ENCODE measurements at regions not wholly inside any gene's neighbourhood (a gene's known extent, or its start where the extent isn't known, plus 50 kb on each side); places are given as distances from the start of the nearest gene placed in this dataset.

DNA sequence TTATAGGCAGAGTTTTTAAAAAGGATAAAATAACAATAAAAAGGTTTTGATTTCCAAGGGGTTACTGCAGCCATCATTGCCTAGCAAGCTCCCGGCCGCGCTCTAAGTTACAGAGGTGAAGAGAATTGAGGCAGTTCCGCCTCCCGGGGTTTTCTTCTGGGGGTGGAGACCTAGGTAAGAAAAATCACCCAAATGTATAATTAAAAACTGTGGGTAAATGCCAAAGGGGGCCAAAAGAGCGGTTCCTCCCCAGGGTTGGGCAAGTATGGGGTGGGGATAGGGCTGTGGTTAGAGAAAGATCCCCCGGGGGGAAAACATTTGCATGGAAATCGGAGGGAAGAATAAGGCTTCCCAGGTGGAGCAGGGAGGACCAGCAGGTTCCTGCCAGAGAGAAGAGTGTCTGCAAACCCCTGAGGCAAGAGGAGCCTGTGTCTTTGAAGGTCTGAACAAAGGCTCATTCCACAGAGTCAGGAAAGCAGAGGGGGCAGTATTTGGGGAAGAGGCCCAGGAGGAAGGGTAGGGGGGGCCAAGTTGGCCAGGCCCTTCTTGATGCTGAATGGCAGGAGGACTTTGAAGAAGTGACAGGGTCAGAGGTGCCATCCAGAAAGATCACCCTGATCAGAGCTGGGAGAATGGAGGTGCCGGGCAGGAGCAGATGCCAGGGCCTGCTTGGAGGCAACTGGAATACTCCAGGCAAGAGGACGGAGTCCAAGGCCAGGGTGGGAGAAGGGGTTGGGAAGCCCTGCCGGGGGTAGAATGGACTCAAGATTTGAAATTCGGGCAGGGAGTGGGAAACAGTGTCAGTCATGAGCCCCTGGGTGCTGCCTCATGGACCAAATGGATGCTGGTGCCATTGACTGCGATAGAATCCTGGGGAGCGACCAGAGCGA, 152.9 kb upstream of the RGMA start:
- no peak for DNase-seq (ENCODE audit: low read depth in 2 of 2)

- DNase-seq (ENCODE audit: low read depth in 2 of 2): no peak
These were observed 151.0 kb upstream of the RGMA start for GRCh38 chr15:93239993-93240392.

DNA sequence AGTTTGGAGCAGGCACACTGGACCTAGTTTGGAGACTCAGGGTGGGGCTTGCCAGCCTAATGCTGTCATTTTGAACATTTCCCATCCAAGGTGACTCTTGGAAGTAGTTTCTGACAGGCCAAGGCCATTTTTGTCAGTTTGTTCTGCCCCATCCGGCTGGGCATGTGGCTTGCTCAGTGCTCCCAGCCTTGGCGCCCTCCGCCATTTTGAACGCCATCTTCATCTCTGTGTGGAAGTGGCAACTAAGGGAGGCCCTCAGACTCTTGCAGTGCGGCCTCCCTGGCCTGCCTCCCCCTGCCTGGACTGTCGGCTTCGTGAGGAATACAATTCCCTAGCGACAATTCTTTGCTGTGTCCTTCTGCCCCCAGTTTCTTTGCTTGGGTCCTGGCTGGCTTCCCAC, 150.6 kb upstream of the RGMA start:
- no peak for DNase-seq (ENCODE audit: low read depth in 2 of 2)

- DNase-seq (ENCODE audit: low read depth in 2 of 2): no peak
These were observed 149.6 kb upstream of the RGMA start for GRCh38 chr15:93238641-93239040.

DNA sequence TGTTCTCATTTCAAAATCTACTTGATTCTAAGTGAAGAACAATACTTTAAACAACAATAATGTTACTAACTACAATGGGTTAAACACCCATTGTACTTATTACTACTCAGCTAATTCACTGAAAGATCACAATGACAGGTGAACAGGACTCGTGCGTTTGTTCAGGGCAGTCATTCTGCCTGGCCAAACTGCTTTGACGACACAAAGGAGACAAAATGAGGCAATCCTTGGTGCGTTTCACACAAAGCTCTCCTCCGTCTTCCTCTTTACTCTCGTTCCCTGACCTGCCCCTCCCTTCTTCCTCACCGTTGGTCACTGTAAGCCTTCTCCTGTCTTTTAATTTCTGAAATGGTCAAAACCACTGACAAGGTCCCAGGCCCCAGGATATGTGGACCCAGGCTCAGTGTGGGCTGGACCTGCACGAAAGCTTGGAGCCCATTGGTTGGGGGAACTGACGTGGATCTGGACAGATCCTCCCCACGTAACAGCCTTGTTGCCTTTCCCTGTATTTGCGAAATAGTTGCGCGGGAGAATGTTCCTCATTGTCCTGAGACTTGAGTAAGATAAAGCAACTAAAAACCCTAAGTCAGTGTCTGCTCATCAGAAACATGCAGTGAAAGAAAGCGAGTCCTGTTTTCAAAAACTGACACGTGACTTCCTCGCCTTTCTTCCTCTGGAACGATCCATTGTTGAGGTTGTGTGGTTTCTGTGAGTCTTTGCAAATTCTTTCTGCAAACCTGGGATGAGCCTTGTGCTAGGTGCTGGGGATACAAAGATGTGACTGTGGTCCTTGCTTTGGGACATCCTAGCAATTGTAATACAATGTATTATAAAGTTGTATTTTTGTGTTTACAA, 147.1 kb upstream of the RGMA start:
- no peak for DNase-seq (ENCODE audit: low read depth in 2 of 2)

DNA sequence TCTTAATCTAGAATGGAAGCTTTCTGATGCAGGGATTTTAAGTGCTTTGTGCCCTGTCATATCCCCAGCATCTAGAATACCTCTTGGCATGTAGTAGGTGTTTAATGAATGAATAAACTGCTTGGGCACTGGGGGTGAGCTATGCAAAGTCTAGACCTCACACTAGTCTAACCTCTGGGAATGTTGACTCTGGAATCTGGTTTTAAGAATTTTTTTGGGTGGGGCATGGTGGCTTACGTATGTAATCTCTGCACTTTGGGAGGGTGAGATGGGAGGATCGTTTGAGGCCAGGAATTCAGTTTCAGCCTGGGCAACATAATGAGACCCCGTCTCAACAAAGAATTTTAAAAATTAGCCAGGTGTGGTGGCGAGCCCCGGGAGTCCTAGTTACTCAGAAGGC, 146.3 kb upstream of the RGMA start:
- no peak for DNase-seq (ENCODE audit: low read depth in 2 of 2)

DNA sequence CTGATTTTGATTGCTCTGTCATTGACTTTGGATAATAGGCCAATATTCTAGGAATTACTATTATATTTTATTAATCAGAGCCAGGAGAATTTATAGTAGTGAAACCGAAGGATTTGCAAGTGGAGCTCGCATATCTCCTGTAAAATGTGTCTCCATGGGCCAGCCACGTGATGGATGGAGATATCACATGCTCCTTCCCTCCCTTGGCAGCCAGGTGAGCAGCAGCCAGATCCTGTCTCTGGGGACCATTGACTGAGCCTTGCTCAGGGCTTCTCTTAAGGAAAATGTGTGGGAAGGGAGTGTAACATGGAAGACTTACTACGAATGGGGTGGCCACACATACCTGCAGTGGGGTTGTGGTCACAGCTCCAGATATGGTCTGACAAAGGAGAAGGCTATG, 144.7 kb upstream of the RGMA start:
- DNase-seq (ENCODE audit: low read depth in 2 of 2): no peak

GRCh38 chr15:93232845-93233244, 143.8 kb upstream of the RGMA start:
- no peak for DNase-seq (ENCODE audit: low read depth in 2 of 2)

DNA sequence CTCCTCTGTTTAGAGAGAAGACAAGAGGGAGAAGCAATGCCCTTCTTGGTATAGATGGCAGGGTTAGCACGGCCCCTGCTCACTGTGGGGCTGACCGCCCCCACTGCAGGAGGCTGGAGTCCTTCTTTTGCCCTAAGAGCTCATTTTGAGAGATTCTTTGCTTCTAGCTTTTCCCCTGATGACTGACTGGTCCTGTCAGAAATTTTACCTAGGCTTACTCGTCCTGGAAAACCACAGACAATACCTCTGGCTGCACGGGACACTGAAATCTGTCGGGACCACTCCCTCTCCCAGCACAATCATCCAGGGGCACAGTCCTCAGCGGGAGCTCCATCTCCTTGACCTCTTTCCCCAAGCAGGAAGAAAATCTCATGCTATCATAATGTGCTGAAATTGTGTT, 143.0 kb upstream of the RGMA start:
- DNase-seq (ENCODE audit: low read depth in 2 of 2): no peak

DNA sequence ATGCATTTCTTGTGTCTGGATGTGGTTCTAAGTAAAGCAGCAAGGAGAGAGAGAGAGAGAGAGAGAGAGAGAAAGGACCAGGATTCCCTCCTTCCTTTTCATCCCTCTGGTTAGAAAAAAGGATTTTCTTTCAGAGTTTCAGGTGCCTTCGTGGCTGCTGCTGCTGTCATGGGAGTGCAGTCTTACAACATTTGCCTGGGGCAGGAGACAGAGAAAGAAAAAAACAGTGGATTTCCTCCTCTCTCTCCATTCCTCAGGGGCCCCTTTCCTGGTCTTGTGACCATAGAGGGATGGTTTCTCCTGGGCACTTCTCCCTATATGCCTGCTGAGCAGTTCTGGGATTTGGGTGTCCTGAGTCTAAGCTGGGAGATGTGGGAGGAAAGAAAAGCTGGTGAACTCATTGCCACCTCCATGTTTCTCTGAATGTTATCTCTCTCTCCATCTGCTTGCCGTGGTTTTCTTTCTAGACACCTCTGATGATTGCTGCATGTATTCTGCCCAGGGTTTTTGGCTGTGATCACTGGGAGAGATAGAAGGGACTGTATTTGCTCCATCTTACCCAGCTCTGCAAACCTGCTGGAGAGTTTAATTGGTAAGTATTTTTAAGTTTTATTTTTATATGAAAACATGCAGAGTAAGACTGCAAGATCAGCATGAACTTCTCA, 142.4 kb upstream of the RGMA start:
- DNase-seq (ENCODE audit: low read depth in 2 of 2): no peak

DNA sequence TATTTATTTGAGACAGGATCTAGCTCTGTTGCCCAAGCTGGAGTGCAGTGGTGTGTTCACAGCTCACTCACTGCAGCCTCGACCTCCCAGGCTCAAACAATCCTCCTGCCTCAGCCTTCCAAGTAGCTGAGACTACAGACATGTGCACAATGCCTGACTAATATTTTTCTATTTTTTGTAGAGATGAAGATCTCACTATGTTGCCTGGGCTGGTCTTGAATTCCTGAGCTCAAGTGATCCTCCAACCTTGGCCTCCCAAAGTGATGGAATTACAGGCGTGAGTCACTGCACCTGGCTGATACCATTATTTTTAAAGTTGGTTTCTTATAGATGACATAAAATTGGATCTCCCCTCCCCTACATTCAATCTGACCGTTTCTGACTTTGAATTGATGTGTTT, 139.5 kb upstream of the RGMA start:
- DNase-seq (ENCODE audit: low read depth in 2 of 2): no peak

DNA sequence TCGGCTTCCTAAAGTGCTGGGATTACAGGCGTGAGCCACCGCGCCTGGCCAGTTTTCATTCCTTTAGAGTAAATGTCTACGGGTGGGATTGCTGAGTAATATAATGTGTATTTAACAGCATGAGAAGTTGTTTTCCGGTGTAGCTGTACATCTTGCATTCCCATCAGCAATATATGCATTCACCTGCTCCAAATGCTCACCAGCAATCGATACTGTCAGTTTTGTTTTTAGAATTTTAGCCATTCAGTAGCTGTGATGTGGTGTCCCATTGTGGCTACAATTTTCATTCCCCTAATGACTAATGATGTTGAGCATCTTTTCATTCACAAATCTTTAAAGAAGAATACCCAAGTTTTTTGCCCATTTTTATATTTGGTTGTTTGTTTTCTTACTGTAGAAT, 134.8 kb upstream of the RGMA start:
- DNase-seq (ENCODE audit: low read depth in 2 of 2): no peak

GRCh38 chr15:93221759-93222158, 132.7 kb upstream of the RGMA start:
- DNase-seq (ENCODE audit: low read depth in 2 of 2): no peak

GRCh38 chr15:93219859-93220420, 130.9 kb upstream of the RGMA start:
- DNase-seq (ENCODE audit: low read depth in 2 of 2): no peak

DNA sequence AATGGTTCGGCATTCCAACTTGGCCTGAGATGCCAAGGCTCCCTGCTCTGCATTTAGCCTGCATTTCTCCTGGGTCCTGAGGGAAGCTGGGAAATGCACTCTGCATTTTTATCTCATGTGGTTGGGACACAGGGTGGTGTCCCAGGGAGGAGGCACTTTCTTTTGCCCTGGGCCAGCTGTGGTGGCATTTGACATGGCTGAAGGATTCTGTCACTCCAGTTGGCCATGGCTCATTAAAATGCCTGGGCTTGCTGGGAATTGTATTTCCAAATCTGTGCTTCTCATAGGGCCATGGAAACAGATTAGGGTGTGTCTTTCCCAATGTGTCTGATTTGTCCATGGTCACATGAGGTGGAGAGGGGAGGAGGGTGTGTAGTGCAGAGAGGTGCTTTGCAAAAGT, 128.3 kb upstream of the RGMA start:
- no peak for DNase-seq (ENCODE audit: low read depth in 2 of 2)

DNA sequence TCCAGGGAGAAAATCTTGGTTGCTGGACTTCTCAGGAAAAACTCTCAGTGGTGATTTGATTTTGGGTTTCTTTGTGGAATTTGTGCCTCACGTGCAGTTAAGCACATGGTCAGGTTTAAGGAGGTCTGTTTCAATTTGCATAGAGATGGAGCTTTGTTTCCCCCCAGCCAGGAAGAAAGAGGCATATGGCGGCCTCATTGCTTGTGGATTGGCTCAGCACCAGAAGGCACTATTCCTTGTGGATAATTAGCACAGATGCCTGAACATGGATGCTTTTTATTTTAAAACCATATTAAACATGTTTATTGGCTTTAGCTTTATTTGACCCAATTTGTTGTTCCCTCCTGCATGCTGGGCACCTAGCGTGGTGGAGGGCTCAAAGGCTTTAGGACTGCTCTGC, 125.1 kb upstream of the RGMA start:
- no peak for DNase-seq (ENCODE audit: low read depth in 2 of 2)

- no peak for DNase-seq (ENCODE audit: low read depth in 2 of 2)
These were observed 124.3 kb upstream of the RGMA start for GRCh38 chr15:93213281-93213680.

DNA sequence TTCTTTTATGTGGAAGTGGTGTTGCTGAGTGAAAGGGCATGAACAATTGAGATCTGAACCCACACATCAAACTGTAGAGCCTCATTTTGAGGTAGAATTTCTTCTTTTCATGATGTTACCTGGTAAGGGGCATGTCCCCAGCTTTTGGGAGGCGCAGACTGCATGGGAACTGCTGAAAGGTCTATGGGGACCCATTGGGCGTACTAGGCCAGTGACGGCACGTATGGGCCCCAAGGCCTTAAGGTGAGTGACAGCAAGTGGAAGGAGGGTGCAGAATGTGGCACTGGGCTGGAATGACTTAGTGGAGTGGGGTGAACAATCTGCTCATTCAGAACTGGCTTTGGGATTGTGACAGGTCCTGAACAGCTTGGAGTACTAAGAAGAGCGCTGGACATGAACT, 123.6 kb upstream of the RGMA start:
- no peak for DNase-seq (ENCODE audit: low read depth in 2 of 2)

- DNase-seq (ENCODE audit: low read depth in 2 of 2): no peak
These were observed 122.0 kb upstream of the RGMA start for GRCh38 chr15:93210995-93211394.

- no peak for DNase-seq (ENCODE audit: low read depth in 2 of 2)
These were observed 120.9 kb upstream of the RGMA start for GRCh38 chr15:93209690-93210445.

GRCh38 chr15:93206893-93207292, 117.9 kb upstream of the RGMA start:
- DNase-seq (ENCODE audit: low read depth in 2 of 2): no peak

All from stimulated activated CD4-positive, alpha-beta T cell treated with anti-CD3 and anti-CD28 coated beads, Interleukin-15, amount 100 ng/mL, for 48 hours (primary cell).